ENCODE measurements at regions not wholly inside any gene's neighbourhood (a gene's known extent, or its start where the extent isn't known, plus 50 kb on each side); places are given as distances from the start of the nearest gene placed in this dataset.

GRCh38 chr5:11992518-11992917, 88.3 kb upstream of the CTNND2 start:
- TF ChIP-seq EZH2phosphoT487 (IDR thresholded peaks at IDR 0.05; ENCODE audit: low read depth, severe bottlenecking, unreplicated experiment) (no peak), CTCF (IDR thresholded peaks at IDR 0.05; ENCODE audit: poor library complexity) (no peak)

Data from hepatocyte (in vitro differentiated cells).